C4-2B (cell line): ENCODE measurements at regions not wholly inside any gene's neighbourhood (a gene's known extent, or its start where the extent isn't known, plus 50 kb on each side); places are given as distances from the start of the nearest gene placed in this dataset.
"Not testable (repeated sequence)": the region's sequence is repeated elsewhere in the genome, so short reads cannot be mapped to it uniquely, and the experiment has no call there.

Source experiments
- H3K27ac ChIP-seq: fragments of 450-650 bp; 2 replicates; pipeline ENCODE4 v1.5.1; 2017
- CTCF ChIP-seq: fragments of 450-650 bp; conservative IDR thresholded peaks from 2 replicates; pipeline ENCODE4 v1.5.1; 2017; ENCODE audit warnings: mild to moderate bottlenecking
- ZFX ChIP-seq: fragments of 450-650 bp; IDR thresholded peaks from 2 replicates; pipeline ENCODE4 v1.6.1; 2017

- TF ChIP-seq ZFX (no peak), CTCF (no peak)
- H3K27ac ChIP-seq, result no peak overlapping the region
These were observed 1392.9 kb downstream of the BRINP3 start for GRCh38 chr1:189084811-189085210.

GRCh38 chr1:189103956-189104355 lies 1373.7 kb downstream of the BRINP3 start:
- no peak for TF ChIP-seq CTCF
- no peak for TF ChIP-seq ZFX
- H3K27ac ChIP-seq, result no peak overlapping the region

GRCh38 chr1:189117072-189117770 lies 1360.4 kb downstream of the BRINP3 start:
- no peak for TF ChIP-seq ZFX
- TF ChIP-seq CTCF, result no peak
- no peak overlapping the region for H3K27ac ChIP-seq

GRCh38 chr1:189121941-189122340 lies 1355.7 kb downstream of the BRINP3 start:
- no peak for TF ChIP-seq CTCF
- no peak for TF ChIP-seq ZFX
- H3K27ac ChIP-seq, result no peak overlapping the region

GRCh38 chr1:189125694-189126093 lies 1352.0 kb downstream of the BRINP3 start:
- TF ChIP-seq CTCF, result no peak
- TF ChIP-seq ZFX, result no peak

GRCh38 chr1:189131576-189131975 lies 1346.1 kb downstream of the BRINP3 start:
- TF ChIP-seq CTCF (no peak), ZFX (no peak)

More at GRCh38 chr1:189125694-189126093, 1352.0 kb downstream of the BRINP3 start:
- no peak overlapping the region for H3K27ac ChIP-seq

GRCh38 chr1:189139748-189140147 lies 1337.9 kb downstream of the BRINP3 start:
- H3K27ac ChIP-seq, result not testable (repeated sequence)

More at GRCh38 chr1:189131576-189131975, 1346.1 kb downstream of the BRINP3 start:
- no peak overlapping the region for H3K27ac ChIP-seq

GRCh38 chr1:189141056-189141455 lies 1336.6 kb downstream of the BRINP3 start:
- no peak overlapping the region for H3K27ac ChIP-seq
- TF ChIP-seq ZFX, result no peak
